HEK293T (cell line): ENCODE measurements at regions not wholly inside any gene's neighbourhood (a gene's known extent, or its start where the extent isn't known, plus 50 kb on each side); places are given as distances from the start of the nearest gene placed in this dataset.

Experiments used
- CTCF ChIA-PET: fragments of 350-600 bp; formaldehyde crosslinking; extraction: SDS; loops from one replicate; lab custom pipeline; 2021; ENCODE audit warnings: antibody characterized with exemption, inconsistent platforms; lab: Yijun Ruan, JAX
- POLR2A ChIA-PET: fragments of 350-600 bp; formaldehyde crosslinking; extraction: SDS; loops from one replicate; lab custom pipeline; 2020; ENCODE audit warnings: antibody characterized with exemption, inconsistent platforms; lab: Yijun Ruan, JAX
- DNase-seq: peaks from one replicate; pipeline ENCODE4 v3.0.0; 2012; ENCODE audit warnings: mixed read lengths; ENCODE audit errors: extremely low spot score
- ARNT ChIP-seq: fragments of 450-650 bp; IDR thresholded peaks from 2 replicates; pipeline ENCODE4 v1.6.1; 2017; ENCODE audit warnings: mild to moderate bottlenecking
- BHLHE40 ChIP-seq: fragments of 450-650 bp; IDR thresholded peaks from 2 replicates; pipeline ENCODE4 v1.6.1; 2016; ENCODE audit warnings: mild to moderate bottlenecking, moderate library complexity, borderline replicate concordance
- CTBP1 ChIP-seq: fragments of 450-650 bp; IDR thresholded peaks from 2 replicates; pipeline ENCODE4 v1.6.1; 2016; ENCODE audit warnings: borderline replicate concordance
- ELF4 ChIP-seq: fragments of 450-650 bp; IDR thresholded peaks from 2 replicates; pipeline ENCODE4 v1.6.1; 2017; ENCODE audit warnings: antibody characterized with exemption
- FOXA1 ChIP-seq: fragments of 450-650 bp; IDR thresholded peaks from 2 replicates; pipeline ENCODE4 v1.6.1; 2016; ENCODE audit warnings: mild to moderate bottlenecking
- FOXK2 ChIP-seq: fragments of 450-650 bp; IDR thresholded peaks from 2 replicates; pipeline ENCODE4 v1.6.1; 2016; ENCODE audit warnings: mild to moderate bottlenecking
- FOXM1 ChIP-seq: fragments of 450-650 bp; IDR thresholded peaks from 2 replicates; pipeline ENCODE4 v1.6.1; 2017; ENCODE audit warnings: mild to moderate bottlenecking, borderline replicate concordance
- HDGF ChIP-seq: fragments of 450-650 bp; IDR thresholded peaks from 2 replicates; pipeline ENCODE4 v1.6.1; 2017; ENCODE audit warnings: antibody characterized with exemption, borderline replicate concordance
- L3MBTL2 ChIP-seq: fragments of 450-650 bp; conservative IDR thresholded peaks from 2 replicates; pipeline ENCODE4 v1.6.1; 2016; ENCODE audit warnings: mild to moderate bottlenecking
- LEF1 ChIP-seq: fragments of 450-650 bp; IDR thresholded peaks from 2 replicates; pipeline ENCODE4 v1.6.1; 2017; ENCODE audit warnings: mild to moderate bottlenecking, borderline replicate concordance
- NFRKB ChIP-seq: fragments of 450-650 bp; IDR thresholded peaks from 2 replicates; pipeline ENCODE4 v1.6.1; 2016; ENCODE audit warnings: mild to moderate bottlenecking, moderate library complexity
- SP1 ChIP-seq: fragments of 450-650 bp; IDR thresholded peaks from 2 replicates; pipeline ENCODE4 v1.6.1; 2017
- SUZ12 ChIP-seq: fragments of 450-650 bp; IDR thresholded peaks from 2 replicates; pipeline ENCODE4 v1.6.1; 2016; ENCODE audit warnings: mild to moderate bottlenecking
- TARDBP ChIP-seq: fragments of 450-650 bp; IDR thresholded peaks from 2 replicates; pipeline ENCODE4 v1.6.1; 2016
- ZNF384 ChIP-seq: fragments of 450-650 bp; IDR thresholded peaks from 2 replicates; pipeline ENCODE4 v1.6.1; 2016
- TF ChIP-seq, protein P1 (sequence below): fragments of 450-650 bp; IDR thresholded peaks from 2 replicates; pipeline ENCODE4 v1.6.1; 2016

DNA sequence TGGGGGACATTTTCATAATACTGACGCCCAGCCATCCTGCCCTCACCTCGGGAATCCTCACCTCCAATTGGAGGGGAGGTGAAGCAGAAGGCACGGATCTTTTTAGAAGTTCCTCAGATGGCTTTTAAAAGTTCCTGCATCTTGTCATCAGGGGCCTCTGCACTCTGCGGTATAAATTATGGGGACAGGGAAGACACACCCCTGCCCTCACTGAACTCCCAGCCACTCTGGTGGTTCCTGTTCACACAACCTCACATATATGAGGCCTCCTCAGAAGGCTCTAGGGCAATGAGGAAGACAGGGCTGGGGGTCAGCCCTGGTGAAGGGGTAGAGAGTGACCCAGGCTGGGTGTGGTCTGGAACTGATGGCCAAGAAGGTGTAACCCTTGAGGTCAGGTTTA lies 187.0 kb downstream of the SOD2 start:
- TF ChIP-seq, protein P1, sequence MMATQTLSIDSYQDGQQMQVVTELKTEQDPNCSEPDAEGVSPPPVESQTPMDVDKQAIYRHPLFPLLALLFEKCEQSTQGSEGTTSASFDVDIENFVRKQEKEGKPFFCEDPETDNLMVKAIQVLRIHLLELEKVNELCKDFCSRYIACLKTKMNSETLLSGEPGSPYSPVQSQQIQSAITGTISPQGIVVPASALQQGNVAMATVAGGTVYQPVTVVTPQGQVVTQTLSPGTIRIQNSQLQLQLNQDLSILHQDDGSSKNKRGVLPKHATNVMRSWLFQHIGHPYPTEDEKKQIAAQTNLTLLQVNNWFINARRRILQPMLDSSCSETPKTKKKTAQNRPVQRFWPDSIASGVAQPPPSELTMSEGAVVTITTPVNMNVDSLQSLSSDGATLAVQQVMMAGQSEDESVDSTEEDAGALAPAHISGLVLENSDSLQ, result no peak
- TF ChIP-seq NFRKB, result no peak
- TF ChIP-seq FOXK2, result no peak
- TF ChIP-seq FOXM1, result no peak
- TF ChIP-seq TARDBP, result no peak
- no peak for DNase-seq
- ChIA-PET POLR2A (no interaction called here), CTCF (no interaction called here)

DNA sequence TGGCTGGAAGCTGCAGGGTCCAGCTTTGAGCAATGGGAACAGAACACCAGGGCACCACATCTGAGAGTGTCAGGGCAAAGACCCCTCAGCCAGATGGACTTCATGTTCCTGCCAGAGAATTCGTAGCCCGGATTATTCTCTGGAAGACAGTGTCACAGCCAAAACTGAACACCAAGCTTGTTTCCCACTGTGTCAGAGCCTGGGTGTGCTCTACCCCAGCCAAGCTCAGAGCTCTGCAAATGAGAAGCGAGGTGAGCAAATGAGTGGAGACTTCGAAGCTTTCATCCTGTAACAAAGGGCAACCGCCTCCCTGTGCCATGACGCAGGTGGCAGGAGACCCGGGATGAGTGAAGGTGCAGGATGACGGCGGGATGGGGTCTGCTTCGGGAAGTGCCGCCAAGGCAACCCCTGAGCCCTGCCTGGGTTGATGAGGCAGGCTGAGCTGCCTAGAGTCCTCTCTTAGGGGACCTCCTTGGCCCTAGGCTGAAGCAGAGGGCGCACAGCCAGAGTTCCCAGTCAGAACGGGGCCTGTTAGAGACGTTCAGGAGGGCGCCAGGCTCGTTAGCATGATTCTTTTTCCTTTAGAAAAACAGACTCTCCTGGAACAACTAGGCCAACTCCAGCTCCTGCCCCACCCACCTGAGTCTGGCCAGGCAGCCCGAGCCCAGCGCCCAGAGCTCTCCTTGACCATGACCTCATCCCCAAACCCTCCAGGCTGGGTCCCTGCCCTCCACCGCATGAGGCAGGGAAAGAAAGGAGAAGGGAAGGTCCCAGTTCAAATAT lies 187.7 kb downstream of the SOD2 start:
- DNase-seq, result no peak
- ChIA-PET POLR2A (no interaction called here), CTCF (no interaction called here)
- TF ChIP-seq ELF4 (no peak), BHLHE40 (no peak), LEF1 (no peak), FOXA1 (no peak), SUZ12 (no peak), FOXM1 (no peak), L3MBTL2 (no peak), ZNF384 (no peak), SP1 (no peak), TARDBP (no peak), FOXK2 (no peak)
- TF ChIP-seq, protein P1, result no peak

DNA sequence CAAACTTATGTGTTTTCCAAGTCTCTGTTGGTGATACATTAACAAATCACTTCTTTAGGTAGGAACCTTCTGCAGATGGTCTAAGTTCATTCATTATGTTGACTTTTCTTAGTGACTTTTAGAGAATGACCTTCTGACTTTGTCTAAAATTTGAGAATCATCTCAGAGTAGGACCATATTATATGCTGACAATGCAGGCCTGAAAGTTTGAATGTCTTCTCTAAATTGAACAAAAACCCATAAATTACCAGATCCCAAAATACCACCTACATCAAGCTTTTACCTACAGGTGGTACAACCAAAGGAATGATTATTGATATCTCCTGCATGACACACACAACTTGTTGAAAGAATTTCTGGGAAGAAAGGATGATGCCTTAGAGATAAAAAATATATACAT lies 191.5 kb downstream of the SOD2 start:
- no peak for DNase-seq
- POLR2A ChIA-PET, result no interaction called here
- TF ChIP-seq CTBP1 (no peak), FOXK2 (no peak), SUZ12 (no peak), BHLHE40 (no peak), HDGF (no peak), FOXM1 (no peak), TARDBP (no peak), L3MBTL2 (no peak), NFRKB (no peak), LEF1 (no peak), FOXA1 (no peak), SP1 (no peak), ZNF384 (no peak), ELF4 (no peak), ARNT (no peak)
- TF ChIP-seq, protein P1, result no peak
- CTCF ChIA-PET, result no interaction called here

DNA sequence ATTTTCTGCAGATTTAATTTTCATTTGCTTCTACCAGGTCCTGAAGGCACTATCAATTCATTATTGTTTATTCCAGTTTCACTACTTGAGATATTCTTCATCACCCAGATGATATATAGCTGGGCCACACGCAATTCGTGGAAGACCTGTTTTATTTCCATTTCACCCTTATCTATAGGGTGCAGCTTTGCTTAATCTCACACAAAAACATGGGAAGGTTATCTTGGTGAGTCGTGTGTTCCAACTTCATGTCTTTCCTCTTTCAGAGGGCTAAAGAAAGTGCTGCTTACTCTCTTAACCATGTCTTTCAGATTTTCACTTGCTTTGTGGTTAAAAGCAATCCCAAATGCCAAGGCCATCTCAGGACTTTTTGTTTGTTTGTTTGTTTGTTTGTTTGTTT lies 194.0 kb downstream of the SOD2 start:
- TF ChIP-seq TARDBP (no peak), NFRKB (no peak), HDGF (no peak), SP1 (no peak), CTBP1 (no peak)
- ChIA-PET POLR2A (no interaction called here), CTCF (no interaction called here)
- DNase-seq, result no peak

DNA sequence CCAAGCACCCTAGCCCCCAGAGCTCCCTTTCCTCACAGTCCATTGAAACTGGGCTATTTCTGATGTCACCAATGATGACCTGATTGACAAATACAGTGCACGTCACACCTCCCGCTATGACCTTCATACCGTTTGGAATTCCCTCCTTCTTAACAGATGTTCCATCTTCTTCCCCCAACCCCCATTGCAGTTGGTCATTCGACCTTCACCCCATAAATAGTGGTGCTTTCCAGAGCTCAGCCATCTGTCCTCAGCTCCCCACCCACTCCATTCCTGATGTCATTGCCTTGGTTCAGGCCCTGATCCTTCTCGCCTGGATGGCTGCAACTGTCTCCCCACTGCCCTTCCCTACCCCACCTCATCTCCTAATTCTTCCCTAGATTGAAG lies 198.5 kb downstream of the SOD2 start:
- POLR2A ChIA-PET, result no interaction called here
- DNase-seq, result no peak
- TF ChIP-seq HDGF, result no peak
- CTCF ChIA-PET, result no interaction called here

DNA sequence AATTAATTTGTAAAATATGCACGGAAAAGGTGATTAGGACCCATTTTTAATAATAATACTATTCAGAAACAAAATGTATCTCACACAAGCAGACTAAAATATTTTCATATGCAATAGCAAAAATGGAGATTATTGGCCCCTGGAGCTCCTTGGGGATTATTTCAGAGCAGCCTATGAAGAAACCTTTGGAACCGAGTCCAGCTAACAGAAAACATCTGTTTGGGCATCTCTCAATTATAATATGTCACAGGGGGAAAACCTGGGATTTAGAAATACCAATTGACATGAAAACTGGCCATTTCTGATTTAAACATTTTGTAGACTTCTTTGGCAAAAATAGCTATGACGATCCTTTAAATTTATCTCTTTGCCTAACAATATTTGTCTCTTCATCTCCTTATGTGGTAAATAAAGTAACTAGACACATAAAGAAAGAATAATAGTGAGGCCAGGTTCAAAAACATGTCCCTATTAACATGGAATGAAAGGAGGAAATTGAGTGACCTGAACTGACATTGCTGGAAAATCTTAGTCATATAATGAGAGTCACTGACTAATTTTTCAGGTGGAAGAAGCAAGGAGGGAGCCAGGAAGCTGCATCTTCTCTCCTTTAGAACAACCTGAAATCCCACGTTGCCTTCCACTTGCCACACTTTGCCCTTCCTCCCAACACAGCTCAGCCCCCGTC lies 199.0 kb downstream of the SOD2 start:
- no peak for DNase-seq
- ChIA-PET POLR2A (no interaction called here), CTCF (no interaction called here)
- TF ChIP-seq LEF1 (no peak), TARDBP (no peak), ARNT (no peak), ZNF384 (no peak), FOXK2 (no peak), FOXA1 (no peak), HDGF (no peak), NFRKB (no peak), CTBP1 (no peak), L3MBTL2 (no peak), ELF4 (no peak), FOXM1 (no peak), SUZ12 (no peak), BHLHE40 (no peak), SP1 (no peak)
- TF ChIP-seq, protein P1, result no peak
